Neuronal stem cell (in vitro differentiated cells): ENCODE measurements at regions not wholly inside any gene's neighbourhood (a gene's known extent, or its start where the extent isn't known, plus 50 kb on each side); places are given as distances from the start of the nearest gene placed in this dataset.
"Not testable (repeated sequence)": the region's sequence is repeated elsewhere in the genome, so short reads cannot be mapped to it uniquely, and the experiment has no call there.

Experiments
- DNase-seq: peaks from one replicate; pipeline ENCODE4 v3.0.0-alpha.2; 2013; ENCODE audit warnings: low spot score
- H2AFZ ChIP-seq: one replicate; pipeline ENCODE4 v1.6.1; 2013; ENCODE audit warnings: mild to moderate bottlenecking, low read length, inconsistent platforms
- H2AK5ac ChIP-seq: 2 replicates; pipeline ENCODE4 v1.6.1; 2013; ENCODE audit warnings: low read depth, mild to moderate bottlenecking, inconsistent platforms, low read length, moderate library complexity, mixed read lengths
- H2BK120ac ChIP-seq: 2 replicates; pipeline ENCODE4 v1.6.1; 2013; ENCODE audit warnings: low read depth, mild to moderate bottlenecking, inconsistent platforms, low read length, moderate library complexity, mixed read lengths
- H2BK12ac ChIP-seq: one replicate; pipeline ENCODE4 v1.6.1; 2013; ENCODE audit warnings: low read length, inconsistent platforms
- H2BK15ac ChIP-seq: 2 replicates; pipeline ENCODE4 v1.6.1; 2013; ENCODE audit warnings: mild to moderate bottlenecking, low read length, inconsistent platforms, mixed read lengths
- H2BK5ac ChIP-seq: one replicate; pipeline ENCODE4 v1.6.1; 2013; ENCODE audit warnings: inconsistent platforms, mild to moderate bottlenecking, low read length, moderate library complexity
- H3K14ac ChIP-seq: one replicate; pipeline ENCODE4 v1.6.1; 2013; ENCODE audit warnings: low read length, inconsistent platforms
- H3K18ac ChIP-seq: 2 replicates; pipeline ENCODE4 v1.6.1; 2013; ENCODE audit warnings: low read length, inconsistent platforms
- H3K23ac ChIP-seq: 2 replicates; pipeline ENCODE4 v1.6.1; 2013; ENCODE audit warnings: low read depth, mild to moderate bottlenecking, mixed read lengths, low read length, inconsistent platforms; ENCODE audit not compliant: poor library complexity
- H3K27ac ChIP-seq: replicated peaks from 3 replicates; pipeline ENCODE4 v1.5.1; 2013; ENCODE audit warnings: low read length, inconsistent platforms
- H3K27me3 ChIP-seq, 3 experiments: 2 replicates each; pipeline ENCODE4 v1.6.1; 2013; ENCODE audit warnings: low read length in 3 of 3, mild to moderate bottlenecking in 2 of 3, inconsistent platforms in 1 of 3, low read depth in 1 of 3, mixed read lengths in 1 of 3, moderate library complexity in 1 of 3; ENCODE audit not compliant: control insufficient read depth in 3 of 3, insufficient read depth in 3 of 3
- H3K36me3 ChIP-seq, 2 donors: replicated peaks in 1 of 2; 2 replicates each; pipeline ENCODE4 v1.6.1; 2013; ENCODE audit warnings: low read length in 2 of 2; ENCODE audit not compliant: control insufficient read depth in 2 of 2, insufficient read depth in 2 of 2
- H3K4ac ChIP-seq: 2 replicates; pipeline ENCODE4 v1.6.1; 2013; ENCODE audit warnings: inconsistent platforms, mild to moderate bottlenecking, low read length, moderate library complexity
- H3K4me1 ChIP-seq, 2 donors: 1 replicate in 1 of 2; 2 replicates in 1 of 2; pipeline ENCODE4 v1.6.1; 2013; ENCODE audit warnings: low read length in 2 of 2, low read depth in 1 of 2; ENCODE audit not compliant: control insufficient read depth in 2 of 2, insufficient read depth in 1 of 2
- H3K4me2 ChIP-seq: one replicate; pipeline ENCODE4 v1.6.1; 2013; ENCODE audit warnings: mild to moderate bottlenecking, low read length, inconsistent platforms; ENCODE audit not compliant: insufficient read depth, poor library complexity, severe bottlenecking
- H3K4me3 ChIP-seq, 2 donors: 2 replicates each; pipeline ENCODE4 v1.5.1; 2013; ENCODE audit warnings: low read length in 2 of 2, mild to moderate bottlenecking in 2 of 2, inconsistent platforms in 1 of 2, moderate library complexity in 1 of 2
- H3K79me1 ChIP-seq: one replicate; pipeline ENCODE4 v1.6.1; 2013; ENCODE audit warnings: low read depth, mild to moderate bottlenecking, inconsistent platforms, low read length, moderate library complexity
- H3K9ac ChIP-seq: one replicate; pipeline ENCODE4 v1.6.1; 2013; ENCODE audit warnings: mild to moderate bottlenecking, low read depth, low read length, inconsistent platforms; ENCODE audit not compliant: poor library complexity
- H3K9me3 ChIP-seq, 2 donors: replicated peaks in 1 of 2; 2 replicates each; pipeline versions ENCODE3 to v1.6.1; 2013; ENCODE audit warnings: low read length in 2 of 2, mild to moderate bottlenecking in 2 of 2, inconsistent platforms in 1 of 2, low read depth in 1 of 2, mixed read lengths in 1 of 2, moderate library complexity in 1 of 2; ENCODE audit not compliant: control insufficient read depth in 2 of 2, insufficient read depth in 1 of 2
- H4K8ac ChIP-seq: one replicate; pipeline ENCODE4 v1.6.1; 2013; ENCODE audit warnings: low read depth, mild to moderate bottlenecking, inconsistent platforms, low read length, moderate library complexity
- H4K91ac ChIP-seq: one replicate; pipeline ENCODE4 v1.6.1; 2013; ENCODE audit warnings: low read length, low read depth, mild to moderate bottlenecking, inconsistent platforms; ENCODE audit not compliant: poor library complexity
- WGBS, 2 donors: extraction: QIAGEN DNeasy Blood & Tissue Kit; methylation state at CpG; one replicate each; pipeline ENCODE4 v1.1.7; 2013; ENCODE audit warnings: missing lambda C conversion rate in 2 of 2, mixed read lengths in 1 of 2; ENCODE audit not compliant: insufficient read length in 2 of 2, insufficient replicate concordance in 1 of 2; ENCODE audit errors: extremely low coverage in 2 of 2; 5-methylcytosine and 5-hydroxymethylcytosine counted together

GRCh38 chr5:12586406-12586805 lies 682.2 kb upstream of the CTNND2 start:
- no peak overlapping the region for H3K4me3 ChIP-seq
- no peak overlapping the region for H3K27ac ChIP-seq
- no peak overlapping the region for H3K9ac ChIP-seq
- H3K23ac ChIP-seq, result no peak overlapping the region
- no peak overlapping the region for H4K91ac ChIP-seq
- no peaks in the 10 kb centered on the region for H3K36me3 ChIP-seq
- H3K9me3 ChIP-seq, result no peaks in the 10 kb centered on the region
- H2BK15ac ChIP-seq, result no peak overlapping the region
- no peak overlapping the region for H3K4me2 ChIP-seq
- no peaks in the 10 kb centered on the region for H3K79me1 ChIP-seq
- H2AFZ ChIP-seq, result no peak overlapping the region
- no peaks in the 10 kb centered on the region for H3K4me1 ChIP-seq
- no peak overlapping the region for H2BK12ac ChIP-seq
- no peak overlapping the region for H2BK120ac ChIP-seq
- H3K18ac ChIP-seq, result no peak overlapping the region
- H2BK5ac ChIP-seq, result no peak overlapping the region
- H3K4ac ChIP-seq, result no peak overlapping the region
- no peaks in the 10 kb centered on the region for H3K27me3 ChIP-seq
- H2AK5ac ChIP-seq, result no peak overlapping the region
- H3K14ac ChIP-seq, result no peak overlapping the region
- no peak overlapping the region for H4K8ac ChIP-seq
- no peak for DNase-seq

DNA sequence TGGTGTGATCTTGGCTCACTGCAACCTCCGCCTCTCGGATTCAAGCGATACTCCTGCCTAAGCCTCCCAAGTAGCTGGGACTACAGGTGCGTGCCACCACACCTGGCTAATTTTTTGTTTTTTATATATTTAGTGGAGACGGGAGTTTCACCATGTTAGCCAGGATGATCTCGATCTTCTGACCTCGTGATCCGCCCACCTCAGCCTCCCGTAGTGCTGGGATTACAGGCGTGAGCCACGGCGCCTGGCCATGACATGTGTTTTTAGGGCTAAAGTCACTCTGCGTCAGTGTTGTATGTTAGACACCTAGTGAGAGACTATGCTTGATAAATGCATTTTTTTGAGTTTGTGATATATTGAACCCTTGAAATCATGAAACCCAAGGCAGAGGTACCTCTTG lies 674.6 kb upstream of the CTNND2 start:
- not testable (repeated sequence) for H3K9ac ChIP-seq, H2BK12ac ChIP-seq, H2AFZ ChIP-seq, DNase-seq, H3K9me3 ChIP-seq, H3K4ac ChIP-seq, H3K27ac ChIP-seq, H3K36me3 ChIP-seq, H4K91ac ChIP-seq, H3K79me1 ChIP-seq, H2BK120ac ChIP-seq, H3K23ac ChIP-seq, H3K4me2 ChIP-seq, H4K8ac ChIP-seq, H3K14ac ChIP-seq, H3K27me3 ChIP-seq, H2AK5ac ChIP-seq, H3K4me3 ChIP-seq, H2BK5ac ChIP-seq, H3K18ac ChIP-seq, H3K4me1 ChIP-seq, H2BK15ac ChIP-seq
- no CpG with 5 or more reads among the region's 13 CpGs for WGBS, 2 donors

DNA sequence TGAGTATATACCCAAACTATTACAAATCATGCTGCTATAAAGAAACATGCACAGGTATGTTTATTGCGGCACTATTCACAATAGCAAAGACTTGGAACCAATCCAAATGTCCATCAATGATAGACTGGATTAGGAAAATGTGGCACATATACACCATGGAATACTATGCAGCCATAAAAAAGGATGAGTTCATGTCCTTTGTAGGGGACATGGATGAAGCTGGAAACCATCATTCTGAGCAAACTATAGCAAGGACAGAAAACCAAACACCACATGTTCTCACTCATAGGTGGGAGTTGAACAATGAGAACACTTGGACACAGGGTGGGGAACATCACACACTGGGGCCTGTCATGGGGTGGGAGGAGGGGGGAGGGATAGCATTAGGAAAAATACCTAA lies 672.7 kb upstream of the CTNND2 start:
- not testable (repeated sequence) for H3K27ac ChIP-seq, H2BK15ac ChIP-seq, H2BK5ac ChIP-seq, H2AK5ac ChIP-seq, H4K91ac ChIP-seq, H3K9me3 ChIP-seq, H3K4ac ChIP-seq, H2BK12ac ChIP-seq, H3K27me3 ChIP-seq, H4K8ac ChIP-seq, H3K4me2 ChIP-seq, H3K18ac ChIP-seq, H3K14ac ChIP-seq, H3K9ac ChIP-seq, H3K4me3 ChIP-seq, H3K36me3 ChIP-seq, H3K4me1 ChIP-seq, H3K79me1 ChIP-seq, H2BK120ac ChIP-seq, H2AFZ ChIP-seq, DNase-seq, H3K23ac ChIP-seq
- WGBS, 2 donors, result no CpG with 5 or more reads among the region's 1 CpG

- H3K4ac ChIP-seq, H3K23ac ChIP-seq, H2AFZ ChIP-seq, H3K27ac ChIP-seq, H2BK120ac ChIP-seq, H3K4me3 ChIP-seq, DNase-seq, H2BK15ac ChIP-seq, H3K9me3 ChIP-seq, H3K18ac ChIP-seq, H2AK5ac ChIP-seq, H4K91ac ChIP-seq, H2BK5ac ChIP-seq, H3K4me1 ChIP-seq, H3K27me3 ChIP-seq, H2BK12ac ChIP-seq, H3K9ac ChIP-seq, H3K14ac ChIP-seq, H3K36me3 ChIP-seq, H4K8ac ChIP-seq, H3K4me2 ChIP-seq, H3K79me1 ChIP-seq: not testable (repeated sequence)
- WGBS, 2 donors, result no CpG with 5 or more reads among the region's 56 CpGs
Measured at GRCh38 chr5:12574298-12575093, 670.2 kb upstream of the CTNND2 start.
